ENCODE measurements at regions not wholly inside any gene's neighbourhood (a gene's known extent, or its start where the extent isn't known, plus 50 kb on each side); places are given as distances from the start of the nearest gene placed in this dataset.

GRCh38 chr11:130582176-130582575 is 133.7 kb downstream of the ADAMTS15 start:
- Histone ChIP-seq H3K9me3 (ENCODE audit: control insufficient read depth, insufficient read depth, low read depth, low read length) (no peaks in the 10 kb centered on the region), H3K4me1 (ENCODE audit: control insufficient read depth, insufficient read depth, low read length) (peaks cover 4% of the 10 kb centered on the region; the same call in 1 of the 2 replicates), H3K27ac (ENCODE audit: extremely low read depth, low read depth, low read length) (no peak overlapping the region), H3K36me3 (ENCODE audit: control insufficient read depth in 2 of 2, insufficient read depth in 1 of 2, low read length in 2 of 2) (no peaks in the 10 kb centered on the region), H3K4me3 (ENCODE audit: low read depth, low read length) (no peak overlapping the region)
- no peak for TF ChIP-seq GLIS2 (tag by site-specific recombination; IDR thresholded peaks at IDR 0.05)
- TF ChIP-seq ZNF629 (tag by site-specific recombination; IDR thresholded peaks at IDR 0.05) = no peak
- TF ChIP-seq ZNF112 (tag by site-specific recombination; IDR thresholded peaks at IDR 0.05) = no peak
- TF ChIP-seq, protein P1, sequence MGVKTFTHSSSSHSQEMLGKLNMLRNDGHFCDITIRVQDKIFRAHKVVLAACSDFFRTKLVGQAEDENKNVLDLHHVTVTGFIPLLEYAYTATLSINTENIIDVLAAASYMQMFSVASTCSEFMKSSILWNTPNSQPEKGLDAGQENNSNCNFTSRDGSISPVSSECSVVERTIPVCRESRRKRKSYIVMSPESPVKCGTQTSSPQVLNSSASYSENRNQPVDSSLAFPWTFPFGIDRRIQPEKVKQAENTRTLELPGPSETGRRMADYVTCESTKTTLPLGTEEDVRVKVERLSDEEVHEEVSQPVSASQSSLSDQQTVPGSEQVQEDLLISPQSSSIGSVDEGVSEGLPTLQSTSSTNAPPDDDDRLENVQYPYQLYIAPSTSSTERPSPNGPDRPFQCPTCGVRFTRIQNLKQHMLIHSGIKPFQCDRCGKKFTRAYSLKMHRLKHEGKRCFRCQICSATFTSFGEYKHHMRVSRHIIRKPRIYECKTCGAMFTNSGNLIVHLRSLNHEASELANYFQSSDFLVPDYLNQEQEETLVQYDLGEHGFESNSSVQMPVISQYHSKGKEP (tag by site-specific recombination; IDR thresholded peaks at IDR 0.05) = no peak
- TF ChIP-seq ZNF19 (tag by site-specific recombination; IDR thresholded peaks at IDR 0.05; ENCODE audit: low read depth) = no peak
- no peak for TF ChIP-seq GFI1B (tag by site-specific recombination; IDR thresholded peaks at IDR 0.05)
- TF ChIP-seq SP3 (tag by site-specific recombination; IDR thresholded peaks at IDR 0.05) = no peak
- TF ChIP-seq, protein P2, sequence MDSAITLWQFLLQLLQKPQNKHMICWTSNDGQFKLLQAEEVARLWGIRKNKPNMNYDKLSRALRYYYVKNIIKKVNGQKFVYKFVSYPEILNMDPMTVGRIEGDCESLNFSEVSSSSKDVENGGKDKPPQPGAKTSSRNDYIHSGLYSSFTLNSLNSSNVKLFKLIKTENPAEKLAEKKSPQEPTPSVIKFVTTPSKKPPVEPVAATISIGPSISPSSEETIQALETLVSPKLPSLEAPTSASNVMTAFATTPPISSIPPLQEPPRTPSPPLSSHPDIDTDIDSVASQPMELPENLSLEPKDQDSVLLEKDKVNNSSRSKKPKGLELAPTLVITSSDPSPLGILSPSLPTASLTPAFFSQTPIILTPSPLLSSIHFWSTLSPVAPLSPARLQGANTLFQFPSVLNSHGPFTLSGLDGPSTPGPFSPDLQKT (IDR thresholded peaks at IDR 0.05; ENCODE audit: borderline replicate concordance, low read depth, low read length) = no peak
- TF ChIP-seq ZNF624 (tag by site-specific recombination; IDR thresholded peaks at IDR 0.05) = no peak
- no peak for TF ChIP-seq ZNF785 (tag by site-specific recombination; IDR thresholded peaks at IDR 0.05)
- no peak for TF ChIP-seq ZNF114 (tag by site-specific recombination; IDR thresholded peaks at IDR 0.05)
- TF ChIP-seq HOXC10 (CRISPR knock-in tag; IDR thresholded peaks at IDR 0.05) = no peak
- no peak for TF ChIP-seq PRDM1 (tag by site-specific recombination; IDR thresholded peaks at IDR 0.05)
- no peak for TF ChIP-seq OVOL3 (tag by site-specific recombination; IDR thresholded peaks at IDR 0.05)
- no peak for TF ChIP-seq ZNF48 (tag by site-specific recombination; IDR thresholded peaks at IDR 0.05)
- TF ChIP-seq ZNF530 (tag by site-specific recombination; IDR thresholded peaks at IDR 0.05; ENCODE audit: low read depth) = no peak
- CTCF ChIA-PET = interaction anchor here (0.5 to 1.1 kb wide), 3 partner anchors 32 to 282 kb away, joined by 3 to 6 read pairs (median 3); no protein-coding TSS in a partner anchor
- POLR2A ChIA-PET = no interaction called here

DNA sequence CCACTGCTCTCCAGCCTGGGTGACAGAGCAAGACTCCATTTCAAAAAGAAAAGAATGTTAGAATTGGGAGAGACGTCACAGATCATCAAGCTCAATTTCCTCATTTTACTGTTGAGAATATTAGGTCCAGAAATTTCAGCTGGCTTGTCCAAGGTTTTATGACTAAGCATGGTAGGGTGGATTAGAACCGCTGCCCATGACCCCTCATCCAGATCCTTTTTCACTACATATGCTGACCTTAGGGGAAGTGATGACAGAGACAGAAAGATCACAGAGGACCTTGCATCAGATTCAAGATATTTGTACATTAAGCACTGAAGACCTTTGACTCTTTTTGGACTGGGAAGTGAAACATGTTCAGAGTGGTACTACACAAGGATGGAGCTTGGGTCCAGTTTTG is 134.5 kb downstream of the ADAMTS15 start:
- CTCF ChIA-PET = interaction anchor here (0.5 to 1.1 kb wide), 3 partner anchors 10 to 114 kb away, joined by 3 to 6 read pairs (median 3); no protein-coding TSS in a partner anchor
- TF ChIP-seq SETDB1 (IDR thresholded peaks at IDR 0.05; ENCODE audit: insufficient read length, low read length) (no peak), ZNF560 (tag by site-specific recombination; IDR thresholded peaks at IDR 0.05; ENCODE audit: borderline replicate concordance) (no peak), MEIS1 (CRISPR knock-in tag; IDR thresholded peaks at IDR 0.05; ENCODE audit: borderline replicate concordance) (no peak), ZNF18 (tag by site-specific recombination; IDR thresholded peaks at IDR 0.05) (no peak), REST (tag by site-specific recombination; IDR thresholded peaks at IDR 0.05) (no peak), BCL11A (tag by site-specific recombination; IDR thresholded peaks at IDR 0.05; ENCODE audit: low read depth) (no peak), ZNF677 (tag by site-specific recombination; IDR thresholded peaks at IDR 0.05) (no peak)
- TF ChIP-seq, protein P3, sequence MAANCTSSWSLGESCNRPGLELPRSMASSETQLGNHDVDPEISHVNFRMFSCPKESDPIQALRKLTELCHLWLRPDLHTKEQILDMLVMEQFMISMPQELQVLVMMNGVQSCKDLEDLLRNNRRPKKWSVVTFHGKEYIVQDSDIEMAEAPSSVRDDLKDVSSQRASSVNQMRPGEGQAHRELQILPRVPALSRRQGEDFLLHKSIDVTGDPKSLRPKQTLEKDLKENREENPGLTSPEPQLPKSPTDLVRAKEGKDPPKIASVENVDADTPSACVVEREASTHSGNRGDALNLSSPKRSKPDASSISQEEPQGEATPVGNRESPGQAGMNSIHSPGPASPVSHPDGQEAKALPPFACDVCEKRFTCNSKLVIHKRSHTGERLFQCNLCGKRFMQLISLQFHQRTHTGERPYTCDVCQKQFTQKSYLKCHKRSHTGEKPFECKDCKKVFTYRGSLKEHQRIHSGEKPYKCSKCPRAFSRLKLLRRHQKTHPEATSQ (tag by site-specific recombination; IDR thresholded peaks at IDR 0.05) = no peak
- TF ChIP-seq, protein P4, sequence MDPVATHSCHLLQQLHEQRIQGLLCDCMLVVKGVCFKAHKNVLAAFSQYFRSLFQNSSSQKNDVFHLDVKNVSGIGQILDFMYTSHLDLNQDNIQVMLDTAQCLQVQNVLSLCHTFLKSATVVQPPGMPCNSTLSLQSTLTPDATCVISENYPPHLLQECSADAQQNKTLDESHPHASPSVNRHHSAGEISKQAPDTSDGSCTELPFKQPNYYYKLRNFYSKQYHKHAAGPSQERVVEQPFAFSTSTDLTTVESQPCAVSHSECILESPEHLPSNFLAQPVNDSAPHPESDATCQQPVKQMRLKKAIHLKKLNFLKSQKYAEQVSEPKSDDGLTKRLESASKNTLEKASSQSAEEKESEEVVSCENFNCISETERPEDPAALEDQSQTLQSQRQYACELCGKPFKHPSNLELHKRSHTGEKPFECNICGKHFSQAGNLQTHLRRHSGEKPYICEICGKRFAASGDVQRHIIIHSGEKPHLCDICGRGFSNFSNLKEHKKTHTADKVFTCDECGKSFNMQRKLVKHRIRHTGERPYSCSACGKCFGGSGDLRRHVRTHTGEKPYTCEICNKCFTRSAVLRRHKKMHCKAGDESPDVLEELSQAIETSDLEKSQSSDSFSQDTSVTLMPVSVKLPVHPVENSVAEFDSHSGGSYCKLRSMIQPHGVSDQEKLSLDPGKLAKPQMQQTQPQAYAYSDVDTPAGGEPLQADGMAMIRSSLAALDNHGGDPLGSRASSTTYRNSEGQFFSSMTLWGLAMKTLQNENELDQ (tag by site-specific recombination; IDR thresholded peaks at IDR 0.05; ENCODE audit: low read depth) = no peak
- peaks cover 4% of the 10 kb centered on the region; the same call in 1 of the 2 replicates for H3K4me1 ChIP-seq (ENCODE audit: control insufficient read depth, insufficient read depth, low read length)
- H3K27ac ChIP-seq (ENCODE audit: extremely low read depth, low read depth, low read length) = no peak overlapping the region
- H3K9me3 ChIP-seq (ENCODE audit: control insufficient read depth, insufficient read depth, low read depth, low read length) = no peaks in the 10 kb centered on the region
- H3K4me3 ChIP-seq (ENCODE audit: low read depth, low read length) = no peak overlapping the region
- POLR2A ChIA-PET = no interaction called here
- H3K36me3 ChIP-seq (ENCODE audit: control insufficient read depth in 2 of 2, insufficient read depth in 1 of 2, low read length in 2 of 2) = no peaks in the 10 kb centered on the region
